ENCODE measurements at regions not wholly inside any gene's neighbourhood (a gene's known extent, or its start where the extent isn't known, plus 50 kb on each side); places are given as distances from the start of the nearest gene placed in this dataset.

GRCh38 chr9:18075253-18075952, 398.6 kb upstream of the ADAMTSL1 start:
- DNase-seq (ENCODE audit: low spot score) = no peak

GRCh38 chr9:18077941-18078678, 395.8 kb upstream of the ADAMTSL1 start:
- no peak for DNase-seq (ENCODE audit: low spot score)

- DNase-seq (ENCODE audit: low spot score) = no peak
Observed at GRCh38 chr9:18092138-18092537, 381.8 kb upstream of the ADAMTSL1 start.

GRCh38 chr9:18106006-18106560, 367.9 kb upstream of the ADAMTSL1 start:
- DNase-seq (ENCODE audit: low spot score) = peak; percentile 16

- DNase-seq (ENCODE audit: low spot score) = no peak
Observed at GRCh38 chr9:18109675-18110074, 364.3 kb upstream of the ADAMTSL1 start.

- DNase-seq (ENCODE audit: low spot score) = no peak
Observed at GRCh38 chr9:18111146-18111545, 362.8 kb upstream of the ADAMTSL1 start.

- DNase-seq (ENCODE audit: low spot score) = no peak
Observed at GRCh38 chr9:18114559-18115475, 359.1 kb upstream of the ADAMTSL1 start.

- no peak for DNase-seq (ENCODE audit: low spot score)
Observed at GRCh38 chr9:18118268-18118667, 355.7 kb upstream of the ADAMTSL1 start.

GRCh38 chr9:18122171-18122570, 351.8 kb upstream of the ADAMTSL1 start:
- DNase-seq (ENCODE audit: low spot score) = no peak

GRCh38 chr9:18124760-18125159, 349.2 kb upstream of the ADAMTSL1 start:
- DNase-seq (ENCODE audit: low spot score) = no peak

GRCh38 chr9:18126831-18127498, 347.0 kb upstream of the ADAMTSL1 start:
- DNase-seq (ENCODE audit: low spot score) = no peak

- no peak for DNase-seq (ENCODE audit: low spot score)
Observed at GRCh38 chr9:18127499-18127875, 346.5 kb upstream of the ADAMTSL1 start.

GRCh38 chr9:18129809-18130334, 344.1 kb upstream of the ADAMTSL1 start:
- peak; percentile 26 for DNase-seq (ENCODE audit: low spot score)

GRCh38 chr9:18136354-18136994, 337.5 kb upstream of the ADAMTSL1 start:
- no peak for DNase-seq (ENCODE audit: low spot score)

- DNase-seq (ENCODE audit: low spot score) = no peak
Observed at GRCh38 chr9:18137815-18138214, 336.1 kb upstream of the ADAMTSL1 start.

- no peak for DNase-seq (ENCODE audit: low spot score)
Observed at GRCh38 chr9:18138656-18139055, 335.3 kb upstream of the ADAMTSL1 start.

- DNase-seq (ENCODE audit: low spot score) = no peak
Observed at GRCh38 chr9:18141681-18142080, 332.3 kb upstream of the ADAMTSL1 start.

GRCh38 chr9:18143073-18143745, 330.7 kb upstream of the ADAMTSL1 start:
- DNase-seq (ENCODE audit: low spot score) = no peak

GRCh38 chr9:18146329-18146728, 327.6 kb upstream of the ADAMTSL1 start:
- no peak for DNase-seq (ENCODE audit: low spot score)

GRCh38 chr9:18149471-18150011, 324.4 kb upstream of the ADAMTSL1 start:
- no peak for DNase-seq (ENCODE audit: low spot score)
